ENCODE measurements at regions not wholly inside any gene's neighbourhood (a gene's known extent, or its start where the extent isn't known, plus 50 kb on each side); places are given as distances from the start of the nearest gene placed in this dataset.

- TF ChIP-seq FOS (IDR thresholded peaks at IDR 0.05; ENCODE audit: borderline replicate concordance, insufficient read depth, low read length) (no peak), CTCF (IDR thresholded peaks at IDR 0.05; ENCODE audit: extremely low read depth in 1 of 2, insufficient read depth in 1 of 2, low read depth in 1 of 2, low read length in 2 of 2) (no peak), POLR2AphosphoS5 (IDR thresholded peaks at IDR 0.05; ENCODE audit: insufficient read depth, low read depth, low read length) (no peak)
Measured at GRCh38 chr2:193885419-193885818, 1690.7 kb upstream of the TMEFF2 start.

All from endothelial cell of umbilical vein (primary cell).